GM12864 (cell line): ENCODE measurements at regions not wholly inside any gene's neighbourhood (a gene's known extent, or its start where the extent isn't known, plus 50 kb on each side); places are given as distances from the start of the nearest gene placed in this dataset.
"Not testable (repeated sequence)": the region's sequence is repeated elsewhere in the genome, so short reads cannot be mapped to it uniquely, and the experiment has no call there.

Source experiments
- DNase-seq: peaks from one replicate; pipeline ENCODE4 v3.0.0-alpha.2; 2011; ENCODE audit warnings: low read depth
- H3K4me3 ChIP-seq: 2 replicates; pipeline ENCODE4 v1.5.1; 2011; ENCODE audit warnings: mild to moderate bottlenecking, low read depth, low read length, control low read depth
- CTCF ChIP-seq: IDR thresholded peaks from 2 replicates; pipeline ENCODE4 v1.5.1; 2011; ENCODE audit warnings: low read depth, mild to moderate bottlenecking, moderate library complexity, low read length, control low read depth, inconsistent platforms; ENCODE audit errors: missing control alignments

DNA sequence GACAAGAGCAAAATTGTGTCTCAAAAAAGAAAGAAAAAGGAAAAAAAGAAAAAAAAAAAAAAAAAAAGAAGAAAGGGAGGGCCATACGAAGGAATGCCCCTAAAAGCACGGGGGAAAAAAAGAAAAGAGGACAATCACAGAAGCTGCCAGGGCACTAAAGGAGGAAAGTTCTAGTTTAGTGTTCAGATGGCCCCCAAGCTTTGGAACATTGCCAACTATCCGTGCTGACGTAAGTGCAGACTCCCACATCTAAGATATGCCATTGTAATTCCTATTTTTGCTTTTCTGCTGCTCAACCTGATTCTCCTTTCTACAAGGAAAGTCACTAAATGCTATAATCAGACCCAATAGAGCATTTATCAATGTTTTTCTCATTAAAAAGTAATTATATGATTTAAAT, 842.1 kb downstream of the KCNJ2 start:
- DNase-seq = no peak
- no peak for TF ChIP-seq CTCF

DNA sequence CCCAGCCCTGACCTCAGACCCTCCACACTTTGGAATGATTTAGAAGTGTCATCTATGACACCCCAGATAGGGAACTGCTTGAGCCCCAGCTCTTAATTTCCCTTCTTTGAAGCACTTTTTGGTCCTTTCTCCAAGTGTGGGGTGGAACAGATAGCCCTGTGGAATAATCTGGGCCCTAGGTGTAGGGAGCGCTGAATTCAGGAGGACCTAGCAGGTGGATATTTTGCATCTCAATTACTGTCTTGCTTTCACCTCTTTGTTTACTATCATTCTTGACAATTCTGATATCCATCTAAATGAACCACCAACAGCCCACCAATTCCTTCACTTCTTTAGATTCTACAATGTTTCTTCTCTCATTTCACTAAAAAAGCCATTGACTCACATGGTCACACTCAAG, 850.4 kb downstream of the KCNJ2 start:
- no peak for TF ChIP-seq CTCF
- no peak overlapping the region for H3K4me3 ChIP-seq
- DNase-seq = no peak

More for the DNA sequence above, 842.1 kb downstream of the KCNJ2 start:
- no peak overlapping the region for H3K4me3 ChIP-seq

DNA sequence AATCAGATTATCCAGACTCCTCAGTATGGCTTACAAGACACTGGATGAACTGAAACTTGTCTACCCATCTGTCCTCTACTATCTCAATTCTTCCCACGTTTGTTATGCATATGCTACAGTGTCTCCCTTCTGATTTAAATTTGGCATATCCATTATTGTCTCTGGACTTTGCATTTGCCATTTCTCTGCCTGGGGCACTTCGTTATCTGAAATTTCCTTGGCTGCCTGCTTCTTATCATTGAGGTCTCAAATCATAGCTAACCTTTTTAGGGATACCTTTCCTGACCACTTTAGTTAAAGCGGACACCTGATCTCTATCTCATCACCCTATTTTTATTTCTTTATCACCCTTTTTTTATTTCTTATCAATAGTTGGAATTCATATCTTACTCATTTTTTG, 853.4 kb downstream of the KCNJ2 start:
- no peak for DNase-seq
- no peak overlapping the region for H3K4me3 ChIP-seq
- no peak for TF ChIP-seq CTCF

- TF ChIP-seq CTCF = no peak
- DNase-seq = no peak
- H3K4me3 ChIP-seq = no peak overlapping the region
These were observed 854.1 kb downstream of the KCNJ2 start for GRCh38 chr17:71023249-71024030.

DNA sequence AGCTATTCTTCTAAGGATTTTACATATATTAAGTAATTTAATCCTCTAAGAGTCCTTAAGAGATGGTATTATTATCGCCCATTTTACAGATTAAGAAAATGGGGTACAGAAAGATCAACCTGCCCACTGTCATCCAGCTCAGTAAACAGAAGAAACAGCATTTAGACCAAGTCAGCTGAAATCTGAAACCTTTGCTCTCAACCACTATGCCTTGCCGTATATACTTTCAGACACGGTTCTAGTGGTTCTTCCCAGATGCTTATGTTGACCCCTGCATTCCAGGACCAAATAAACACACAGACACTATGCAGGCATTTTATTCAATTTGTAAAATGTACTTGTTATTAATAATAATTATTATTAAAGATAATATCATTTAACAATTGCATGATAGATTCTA, 854.8 kb downstream of the KCNJ2 start:
- no peak for DNase-seq
- TF ChIP-seq CTCF = no peak
- no peak overlapping the region for H3K4me3 ChIP-seq

- no peak overlapping the region for H3K4me3 ChIP-seq
- no peak for DNase-seq
- no peak for TF ChIP-seq CTCF
These were observed 855.6 kb downstream of the KCNJ2 start for GRCh38 chr17:71024969-71025368.

- no peak overlapping the region for H3K4me3 ChIP-seq
- TF ChIP-seq CTCF = no peak
- no peak for DNase-seq
These were observed 859.9 kb downstream of the KCNJ2 start for GRCh38 chr17:71029246-71029645.

DNA sequence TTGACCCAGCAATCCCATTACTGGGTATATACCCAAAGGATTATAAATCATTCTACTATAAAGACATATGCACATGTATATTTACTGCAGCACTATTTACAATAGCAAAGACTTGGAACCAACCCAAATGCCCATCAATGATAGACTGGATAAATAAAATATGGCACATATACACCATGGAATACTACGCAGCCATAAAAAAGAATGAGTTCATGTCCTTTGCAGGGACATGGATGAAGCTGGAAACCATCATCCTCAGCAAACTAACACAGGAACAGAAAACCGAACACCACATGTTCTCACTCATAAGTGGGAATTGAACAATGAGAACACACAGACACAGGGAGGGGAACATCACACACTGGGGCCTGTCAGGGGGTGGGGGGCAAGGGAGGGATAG, 862.0 kb downstream of the KCNJ2 start:
- H3K4me3 ChIP-seq, DNase-seq: not testable (repeated sequence)
